DOHH2 (cell line): ENCODE measurements at regions not wholly inside any gene's neighbourhood (a gene's known extent, or its start where the extent isn't known, plus 50 kb on each side); places are given as distances from the start of the nearest gene placed in this dataset.
A peak's percentile ranks its signal among the peaks of the same experiment; 100 is the strongest.

ENCODE experiments used
- H3F3A ChIP-seq: fragments of 200-600 bp; sonication (generic), shearing (Covaris generic); 2 replicates; pipeline ENCODE4 v1.6.0; 2016; ENCODE audit warnings: antibody characterized with exemption, mild to moderate bottlenecking; ENCODE audit not compliant: control insufficient read depth, insufficient read depth
- H3K27ac ChIP-seq: fragments of 200-600 bp; sonication (generic); 2 replicates; pipeline ENCODE4 v1.5.1; 2014; ENCODE audit warnings: low read depth, mild to moderate bottlenecking, low read length, moderate library complexity
- H3K27me3 ChIP-seq: fragments of 200-600 bp; sonication (generic); 2 replicates; pipeline ENCODE4 v1.6.1; 2014; ENCODE audit warnings: mild to moderate bottlenecking, low read length, mixed read lengths; ENCODE audit not compliant: control insufficient read depth
- H3K36me3 ChIP-seq: fragments of 200-600 bp; sonication (generic); 2 replicates; pipeline ENCODE4 v1.6.1; 2014; ENCODE audit warnings: mild to moderate bottlenecking, low read length, moderate library complexity, mixed read lengths; ENCODE audit not compliant: control insufficient read depth
- H3K4me1 ChIP-seq: fragments of 200-600 bp; sonication (generic); 2 replicates; pipeline ENCODE4 v1.6.1; 2014; ENCODE audit warnings: mild to moderate bottlenecking, low read length, mixed read lengths; ENCODE audit not compliant: control insufficient read depth
- H3K4me2 ChIP-seq: fragments of 200-600 bp; sonication (generic); 2 replicates; pipeline ENCODE4 v1.6.0; 2014; ENCODE audit warnings: mild to moderate bottlenecking, low read length, moderate library complexity
- H3K4me3 ChIP-seq: fragments of 200-600 bp; sonication (generic); 2 replicates; pipeline ENCODE4 v1.5.1; 2014; ENCODE audit warnings: mild to moderate bottlenecking, low read length, mixed read lengths
- H3K79me2 ChIP-seq: fragments of 200-600 bp; sonication (generic); 2 replicates; pipeline ENCODE4 v1.6.1; 2014; ENCODE audit warnings: mild to moderate bottlenecking, low read length, mixed read lengths; ENCODE audit not compliant: control insufficient read depth
- H3K9me2 ChIP-seq: fragments of 200-600 bp; sonication (generic); replicated peaks from 2 replicates; pipeline ENCODE4 v1.6.1; 2014; ENCODE audit warnings: mild to moderate bottlenecking, low read length, mixed read lengths; ENCODE audit not compliant: control insufficient read depth
- H3K9me3 ChIP-seq: fragments of 200-600 bp; sonication (generic); 2 replicates; pipeline ENCODE4 v1.6.1; 2014; ENCODE audit warnings: antibody characterized with exemption, low read length, mixed read lengths; ENCODE audit not compliant: control insufficient read depth, insufficient read depth
- H4K20me1 ChIP-seq: fragments of 200-600 bp; sonication (generic); 2 replicates; pipeline ENCODE4 v1.6.0; 2014; ENCODE audit warnings: low read depth, mild to moderate bottlenecking, antibody characterized with exemption, low read length, moderate library complexity; ENCODE audit not compliant: control insufficient read depth, insufficient read depth
- CTCF ChIP-seq: fragments of 200-600 bp; sonication (generic); IDR thresholded peaks from one replicate; pipeline ENCODE4 v1.5.1; 2014; ENCODE audit warnings: antibody characterized with exemption, mild to moderate bottlenecking, low read depth, low read length; ENCODE audit not compliant: poor library complexity, severe bottlenecking
- EZH2phosphoT487 ChIP-seq: fragments of 200-600 bp; sonication (generic); IDR thresholded peaks from 2 replicates; pipeline ENCODE4 v1.6.1; 2017; ENCODE audit warnings: borderline replicate concordance, mild to moderate bottlenecking, antibody characterized with exemption, low read length, moderate library complexity, mixed read lengths

- H3K79me2 ChIP-seq: no peaks in the 10 kb centered on the region
- H3K9me3 ChIP-seq: no peaks in the 10 kb centered on the region
- H3K27ac ChIP-seq: no peak overlapping the region
- H3K9me2 ChIP-seq: no peaks in the 10 kb centered on the region
- no peak overlapping the region for H3K4me2 ChIP-seq
- H4K20me1 ChIP-seq: no peaks in the 10 kb centered on the region
- no peak for TF ChIP-seq CTCF
- no peak for TF ChIP-seq EZH2phosphoT487
- H3K4me1 ChIP-seq: peaks cover 28% of the 10 kb centered on the region
- H3K27me3 ChIP-seq: no peaks in the 10 kb centered on the region
- no peak overlapping the region for H3K4me3 ChIP-seq
- no peaks in the 10 kb centered on the region for H3F3A ChIP-seq
- H3K36me3 ChIP-seq: no peaks in the 10 kb centered on the region
Observed at GRCh38 chr1:101139130-101139529, 97.7 kb upstream of the S1PR1 start.

- no peak overlapping the region for H3K4me3 ChIP-seq
- H3K4me2 ChIP-seq: peak overlapping the region; percentile 29
Observed at GRCh38 chr1:101137144-101138126, 99.4 kb upstream of the S1PR1 start.

GRCh38 chr1:101136739-101137138, 100.1 kb upstream of the S1PR1 start:
- no peaks in the 10 kb centered on the region for H3K9me3 ChIP-seq
- H3K9me2 ChIP-seq: no peaks in the 10 kb centered on the region
- H3K36me3 ChIP-seq: no peaks in the 10 kb centered on the region
- H3K79me2 ChIP-seq: no peaks in the 10 kb centered on the region
- H3K4me3 ChIP-seq: no peak overlapping the region
- TF ChIP-seq CTCF: peak; percentile 26
- no peak for TF ChIP-seq EZH2phosphoT487
- peaks cover 37% of the 10 kb centered on the region for H3K4me1 ChIP-seq
- no peak overlapping the region for H3K27ac ChIP-seq
- H4K20me1 ChIP-seq: no peaks in the 10 kb centered on the region
- H3K4me2 ChIP-seq: peak overlapping the region; percentile 29
- no peaks in the 10 kb centered on the region for H3K27me3 ChIP-seq
- H3F3A ChIP-seq: no peaks in the 10 kb centered on the region

More at GRCh38 chr1:101137144-101138126, 99.4 kb upstream of the S1PR1 start:
- H3K4me1 ChIP-seq: peaks cover 33% of the 10 kb centered on the region
- H3K9me3 ChIP-seq: no peaks in the 10 kb centered on the region
- H3K36me3 ChIP-seq: no peaks in the 10 kb centered on the region
- H3K79me2 ChIP-seq: no peaks in the 10 kb centered on the region
- H3K27ac ChIP-seq: no peak overlapping the region
- H4K20me1 ChIP-seq: no peaks in the 10 kb centered on the region
- H3K27me3 ChIP-seq: no peaks in the 10 kb centered on the region
- TF ChIP-seq EZH2phosphoT487 (no peak), CTCF (no peak)
- H3K9me2 ChIP-seq: no peaks in the 10 kb centered on the region
- H3F3A ChIP-seq: no peaks in the 10 kb centered on the region
